ENCODE measurements at regions not wholly inside any gene's neighbourhood (a gene's known extent, or its start where the extent isn't known, plus 50 kb on each side); places are given as distances from the start of the nearest gene placed in this dataset.

- FAIRE-seq = no peak
- TF ChIP-seq PAX5 (IDR thresholded peaks at IDR 0.05; ENCODE audit: insufficient read depth, low read length, severe bottlenecking) (no peak), SPI1 (IDR thresholded peaks at IDR 0.05; ENCODE audit: low read depth, low read length) (no peak), POLR2AphosphoS5 (IDR thresholded peaks at IDR 0.05; ENCODE audit: low read depth, low read length) (no peak), POU2F2 (IDR thresholded peaks at IDR 0.05; ENCODE audit: low read depth, low read length) (no peak), TAF1 (IDR thresholded peaks at IDR 0.05; ENCODE audit: low read depth, low read length) (no peak), POLR2A (IDR thresholded peaks at IDR 0.05; ENCODE audit: low read depth, low read length) (no peak)
- DNase-seq (ENCODE audit: insufficient read length, low spot score) = no peak
Observed at GRCh38 chr15:62570405-62570783, 405.3 kb upstream of the C2CD4B start.

DNA sequence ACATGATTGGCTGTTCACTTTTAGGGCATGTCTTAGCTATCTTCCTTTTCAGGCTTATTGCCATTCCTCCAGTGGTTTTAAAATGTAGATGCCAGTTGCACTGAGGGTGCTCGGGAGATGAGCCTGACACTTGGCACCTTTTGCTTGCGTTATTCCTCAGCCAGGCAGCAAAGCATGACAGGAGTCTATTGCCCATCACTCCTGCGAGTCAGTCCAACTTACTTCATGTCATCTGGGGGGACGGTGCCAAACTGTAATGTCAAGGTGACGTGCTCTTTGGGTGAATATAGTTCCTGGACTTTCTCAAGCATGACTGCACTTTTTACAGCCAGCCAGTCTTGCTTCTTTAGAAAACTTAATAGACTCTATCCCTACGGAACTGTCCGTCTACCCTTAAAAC lies 406.0 kb upstream of the C2CD4B start:
- FAIRE-seq = no peak
- no peak for DNase-seq (ENCODE audit: insufficient read length, low spot score)
- TF ChIP-seq POU2F2 (IDR thresholded peaks at IDR 0.05; ENCODE audit: low read depth, low read length) (no peak), POLR2AphosphoS5 (IDR thresholded peaks at IDR 0.05; ENCODE audit: low read depth, low read length) (no peak), SPI1 (IDR thresholded peaks at IDR 0.05; ENCODE audit: low read depth, low read length) (no peak), POLR2A (IDR thresholded peaks at IDR 0.05; ENCODE audit: low read depth, low read length) (no peak), TAF1 (IDR thresholded peaks at IDR 0.05; ENCODE audit: low read depth, low read length) (no peak), PAX5 (IDR thresholded peaks at IDR 0.05; ENCODE audit: insufficient read depth, low read length, severe bottlenecking) (no peak)

- DNase-seq (ENCODE audit: insufficient read length, low spot score) = no peak
- no peak for FAIRE-seq
- no peak for TF ChIP-seq POLR2AphosphoS5 (IDR thresholded peaks at IDR 0.05; ENCODE audit: low read depth, low read length)
- no peak for TF ChIP-seq TAF1 (IDR thresholded peaks at IDR 0.05; ENCODE audit: low read depth, low read length)
- TF ChIP-seq POLR2A (IDR thresholded peaks at IDR 0.05; ENCODE audit: low read depth, low read length) = no peak
- TF ChIP-seq SPI1 (IDR thresholded peaks at IDR 0.05; ENCODE audit: low read depth, low read length) = no peak
- no peak for TF ChIP-seq PAX5 (IDR thresholded peaks at IDR 0.05; ENCODE audit: insufficient read depth, low read length, severe bottlenecking)
- no peak for TF ChIP-seq POU2F2 (IDR thresholded peaks at IDR 0.05; ENCODE audit: low read depth, low read length)
Observed at GRCh38 chr15:62572797-62573196, 407.7 kb upstream of the C2CD4B start.

DNA sequence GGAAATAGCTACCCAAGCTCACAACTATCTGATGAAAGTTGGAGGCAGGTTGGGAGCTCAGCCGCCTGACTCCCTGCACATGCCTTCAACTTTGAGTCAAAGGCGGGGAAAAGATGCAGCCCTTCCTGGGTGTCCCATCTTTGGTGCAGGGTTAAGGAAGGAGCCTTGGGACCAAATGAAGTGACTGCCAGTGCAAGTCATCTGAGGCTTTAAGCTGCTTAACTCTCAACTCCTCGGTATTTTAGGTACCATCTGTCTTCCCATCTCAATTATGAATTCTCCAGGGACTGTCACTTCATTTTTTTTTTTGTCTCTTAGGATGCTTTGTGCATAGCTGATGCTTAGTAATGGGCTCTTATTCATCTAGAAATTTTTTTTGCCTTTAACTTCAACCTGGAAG lies 408.8 kb upstream of the C2CD4B start:
- FAIRE-seq (no peak), DNase-seq (ENCODE audit: insufficient read length, low spot score) (no peak)
- no peak for TF ChIP-seq TAF1 (IDR thresholded peaks at IDR 0.05; ENCODE audit: low read depth, low read length)
- TF ChIP-seq POLR2A (IDR thresholded peaks at IDR 0.05; ENCODE audit: low read depth, low read length) = no peak
- TF ChIP-seq PAX5 (IDR thresholded peaks at IDR 0.05; ENCODE audit: insufficient read depth, low read length, severe bottlenecking) = no peak
- TF ChIP-seq POU2F2 (IDR thresholded peaks at IDR 0.05; ENCODE audit: low read depth, low read length) = no peak
- no peak for TF ChIP-seq POLR2AphosphoS5 (IDR thresholded peaks at IDR 0.05; ENCODE audit: low read depth, low read length)
- TF ChIP-seq SPI1 (IDR thresholded peaks at IDR 0.05; ENCODE audit: low read depth, low read length) = no peak

- FAIRE-seq = no peak
Observed at GRCh38 chr15:62578546-62578945, 413.5 kb upstream of the C2CD4B start.

DNA sequence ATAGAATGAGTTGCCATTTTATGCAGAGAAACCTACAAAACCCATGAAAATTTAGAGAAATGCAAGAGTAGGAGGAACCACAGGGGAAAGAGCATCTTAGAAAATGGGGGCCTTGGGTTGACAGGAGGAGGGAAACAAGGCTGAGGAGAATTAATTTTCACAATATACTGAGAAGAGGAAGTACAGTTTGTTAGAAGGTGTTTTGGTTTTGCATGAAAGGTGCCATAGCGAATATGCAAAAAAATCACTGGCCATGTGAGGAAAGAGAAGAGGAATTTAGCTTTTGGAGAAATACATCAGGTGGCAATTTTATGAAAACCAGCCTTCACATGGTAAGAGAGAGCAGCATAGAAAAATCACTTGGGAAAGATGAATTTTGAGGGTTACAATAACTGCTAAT lies 413.9 kb upstream of the C2CD4B start:
- DNase-seq (ENCODE audit: insufficient read length, low spot score) = no peak
- FAIRE-seq = no peak
- no peak for TF ChIP-seq POLR2AphosphoS5 (IDR thresholded peaks at IDR 0.05; ENCODE audit: low read depth, low read length)
- TF ChIP-seq POU2F2 (IDR thresholded peaks at IDR 0.05; ENCODE audit: low read depth, low read length) = no peak
- TF ChIP-seq PAX5 (IDR thresholded peaks at IDR 0.05; ENCODE audit: insufficient read depth, low read length, severe bottlenecking) = no peak
- no peak for TF ChIP-seq TAF1 (IDR thresholded peaks at IDR 0.05; ENCODE audit: low read depth, low read length)
- no peak for TF ChIP-seq SPI1 (IDR thresholded peaks at IDR 0.05; ENCODE audit: low read depth, low read length)
- TF ChIP-seq POLR2A (IDR thresholded peaks at IDR 0.05; ENCODE audit: low read depth, low read length) = no peak

More at GRCh38 chr15:62578546-62578945, 413.5 kb upstream of the C2CD4B start:
- TF ChIP-seq POU2F2 (IDR thresholded peaks at IDR 0.05; ENCODE audit: low read depth, low read length) = no peak
- no peak for TF ChIP-seq SPI1 (IDR thresholded peaks at IDR 0.05; ENCODE audit: low read depth, low read length)
- no peak for TF ChIP-seq POLR2A (IDR thresholded peaks at IDR 0.05; ENCODE audit: low read depth, low read length)
- TF ChIP-seq TAF1 (IDR thresholded peaks at IDR 0.05; ENCODE audit: low read depth, low read length) = no peak
- TF ChIP-seq PAX5 (IDR thresholded peaks at IDR 0.05; ENCODE audit: insufficient read depth, low read length, severe bottlenecking) = no peak
- TF ChIP-seq POLR2AphosphoS5 (IDR thresholded peaks at IDR 0.05; ENCODE audit: low read depth, low read length) = no peak
- DNase-seq (ENCODE audit: insufficient read length, low spot score) = no peak

DNA sequence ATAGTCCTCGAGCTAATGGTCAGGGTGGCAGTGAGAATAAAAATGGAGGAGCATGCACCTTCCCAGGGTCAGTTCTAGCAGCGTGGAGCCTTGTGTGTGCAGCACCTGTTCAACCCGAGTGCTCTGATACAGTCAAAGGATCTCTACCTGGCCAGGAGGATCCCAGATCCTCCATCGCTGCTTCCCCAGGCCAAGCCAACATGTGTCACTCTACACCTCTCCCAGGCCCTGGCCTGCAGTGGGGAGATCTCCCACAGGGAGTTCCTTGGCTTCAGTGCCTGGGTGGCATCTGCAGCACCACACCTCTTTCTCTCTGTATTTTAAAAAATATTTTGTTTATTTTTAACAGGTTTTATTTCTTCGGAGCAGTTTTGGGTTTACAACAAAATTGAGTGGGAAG lies 414.8 kb upstream of the C2CD4B start:
- no peak for FAIRE-seq
- no peak for DNase-seq (ENCODE audit: insufficient read length, low spot score)
- TF ChIP-seq POLR2A (IDR thresholded peaks at IDR 0.05; ENCODE audit: low read depth, low read length) (no peak), SPI1 (IDR thresholded peaks at IDR 0.05; ENCODE audit: low read depth, low read length) (no peak), TAF1 (IDR thresholded peaks at IDR 0.05; ENCODE audit: low read depth, low read length) (no peak), PAX5 (IDR thresholded peaks at IDR 0.05; ENCODE audit: insufficient read depth, low read length, severe bottlenecking) (no peak), POU2F2 (IDR thresholded peaks at IDR 0.05; ENCODE audit: low read depth, low read length) (no peak), POLR2AphosphoS5 (IDR thresholded peaks at IDR 0.05; ENCODE audit: low read depth, low read length) (no peak)

GRCh38 chr15:62582580-62582979 lies 417.5 kb upstream of the C2CD4B start:
- TF ChIP-seq POLR2AphosphoS5 (IDR thresholded peaks at IDR 0.05; ENCODE audit: low read depth, low read length) = no peak
- no peak for TF ChIP-seq POU2F2 (IDR thresholded peaks at IDR 0.05; ENCODE audit: low read depth, low read length)
- no peak for TF ChIP-seq SPI1 (IDR thresholded peaks at IDR 0.05; ENCODE audit: low read depth, low read length)
- no peak for TF ChIP-seq TAF1 (IDR thresholded peaks at IDR 0.05; ENCODE audit: low read depth, low read length)
- no peak for TF ChIP-seq PAX5 (IDR thresholded peaks at IDR 0.05; ENCODE audit: insufficient read depth, low read length, severe bottlenecking)
- TF ChIP-seq POLR2A (IDR thresholded peaks at IDR 0.05; ENCODE audit: low read depth, low read length) = no peak

GRCh38 chr15:62584301-62585235 lies 419.5 kb upstream of the C2CD4B start:
- TF ChIP-seq POU2F2 (IDR thresholded peaks at IDR 0.05; ENCODE audit: low read depth, low read length) = no peak
- TF ChIP-seq POLR2A (IDR thresholded peaks at IDR 0.05; ENCODE audit: low read depth, low read length) = no peak
- no peak for TF ChIP-seq TAF1 (IDR thresholded peaks at IDR 0.05; ENCODE audit: low read depth, low read length)
- no peak for TF ChIP-seq SPI1 (IDR thresholded peaks at IDR 0.05; ENCODE audit: low read depth, low read length)
- FAIRE-seq (no peak), DNase-seq (ENCODE audit: insufficient read length, low spot score) (no peak)

More at GRCh38 chr15:62582580-62582979, 417.5 kb upstream of the C2CD4B start:
- DNase-seq (ENCODE audit: insufficient read length, low spot score) = no peak
- FAIRE-seq = no peak
